Uterus (tissue), 3 donors: ENCODE measurements at regions not wholly inside any gene's neighbourhood (a gene's known extent, or its start where the extent isn't known, plus 50 kb on each side); places are given as distances from the start of the nearest gene placed in this dataset.

Source experiments
- DNase-seq, 2 donors: peaks; one replicate each; pipeline ENCODE4 v3.0.0-alpha.2; 2019 to 2020
- H3K27ac ChIP-seq, 2 donors: fragments of 200-600 bp; sonication (generic); 1 replicate in 1 of 2; 2 replicates in 1 of 2; pipeline ENCODE4 v1.5.1; 2016 to 2018
- H3K27me3 ChIP-seq, 2 donors: fragments of 200-600 bp; sonication (generic); one replicate each; pipeline ENCODE4 v1.5.1; 2018 to 2019; ENCODE audit warnings: control low read depth in 1 of 2
- H3K36me3 ChIP-seq, 2 donors: fragments of 200-600 bp; sonication (generic); one replicate each; pipeline ENCODE4 v1.5.1; 2019; ENCODE audit warnings: control low read depth in 1 of 2
- H3K4me1 ChIP-seq, 2 donors: fragments of 200-600 bp; sonication (generic); one replicate each; pipeline ENCODE4 v1.5.1; 2018 to 2019; ENCODE audit warnings: control low read depth in 1 of 2
- H3K4me3 ChIP-seq, 2 donors: fragments of 200-600 bp; sonication (generic); 1 replicate in 1 of 2; 2 replicates in 1 of 2; pipeline ENCODE4 v1.5.1; 2018 to 2019; ENCODE audit warnings: mild to moderate bottlenecking in 1 of 2
- H3K9me3 ChIP-seq, 2 donors: fragments of 200-600 bp; sonication (generic); one replicate each; pipeline ENCODE4 v1.5.1; 2019; ENCODE audit warnings: control low read depth in 1 of 2
- POLR2A ChIP-seq, 2 donors: fragments of 450-650 bp; IDR thresholded peaks; one replicate each; pipeline ENCODE4 v1.6.1; 2016; ENCODE audit warnings: antibody characterized with exemption in 2 of 2, mild to moderate bottlenecking in 1 of 2, moderate library complexity in 1 of 2
- intact Hi-C: fragments of 100-400 bp; cut with DNase I; formaldehyde crosslinking; loops from one replicate; pipeline ENCODE4 v1.15.1; 2023; ENCODE audit warnings: low total_unique reads
- TF ChIP-seq, protein P1 (sequence below), 4 experiments: fragments of 200-600 bp in 2 of 4; fragments of 450-650 bp in 2 of 4; sonication (generic) in 2 of 4; IDR thresholded peaks; one replicate each; pipeline ENCODE4 v1.5.1; 2016 to 2019; ENCODE audit warnings: antibody characterized with exemption in 4 of 4, mild to moderate bottlenecking in 2 of 4, moderate library complexity in 1 of 4
- donor health status: DM: yes; HTN: yes; CAD: no.

DNA sequence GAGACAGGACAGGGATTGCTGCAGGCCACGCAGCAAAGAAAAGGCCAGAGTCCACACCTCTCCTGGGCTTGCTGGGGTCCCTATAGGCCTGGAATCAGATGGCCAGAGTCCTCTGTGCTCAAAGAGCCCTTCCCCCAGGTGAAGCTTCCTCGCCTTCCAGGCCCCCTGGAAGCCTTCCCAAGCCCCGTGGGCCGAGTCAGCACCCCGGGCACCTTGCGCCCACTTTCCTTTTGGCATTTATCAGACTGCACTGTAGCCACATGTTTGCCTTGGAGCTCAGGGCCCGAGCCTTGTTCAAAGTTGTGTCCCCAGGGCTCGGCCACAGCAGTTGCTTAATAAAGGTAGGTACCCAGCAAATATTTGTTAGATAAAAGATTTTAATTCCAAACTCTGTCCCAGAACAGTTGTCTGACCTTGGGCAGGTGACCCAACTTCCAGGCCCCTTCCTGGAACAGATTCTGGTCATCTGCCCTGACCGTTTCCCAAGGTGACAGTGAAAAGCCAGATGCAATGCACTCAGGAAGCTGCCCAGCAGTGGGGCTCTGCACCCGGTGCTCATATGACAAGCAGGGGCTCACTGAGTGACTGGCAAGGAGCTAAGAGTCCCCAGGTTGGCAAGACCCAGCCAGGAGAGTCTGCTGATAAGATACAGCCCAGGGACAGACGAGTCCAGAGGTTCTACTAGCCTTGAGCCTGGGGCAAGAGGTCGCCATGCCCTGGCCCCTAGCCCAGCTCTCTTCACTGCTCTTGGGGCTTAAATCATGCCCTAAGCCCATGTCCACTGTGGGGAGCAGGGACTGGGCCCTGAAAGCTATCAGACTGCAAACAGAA lies 81.2 kb downstream of the PITPNM2 start:
- H3K27ac ChIP-seq, result peak overlapping the region in 1 of 2 donors; percentile 44
- H3K9me3 ChIP-seq, result no peaks in the 10 kb centered on the region
- H3K4me3 ChIP-seq, result no peak overlapping the region
- no peaks in the 10 kb centered on the region for H3K27me3 ChIP-seq
- intact Hi-C loops, result no loop called here
- TF ChIP-seq, protein P1, sequence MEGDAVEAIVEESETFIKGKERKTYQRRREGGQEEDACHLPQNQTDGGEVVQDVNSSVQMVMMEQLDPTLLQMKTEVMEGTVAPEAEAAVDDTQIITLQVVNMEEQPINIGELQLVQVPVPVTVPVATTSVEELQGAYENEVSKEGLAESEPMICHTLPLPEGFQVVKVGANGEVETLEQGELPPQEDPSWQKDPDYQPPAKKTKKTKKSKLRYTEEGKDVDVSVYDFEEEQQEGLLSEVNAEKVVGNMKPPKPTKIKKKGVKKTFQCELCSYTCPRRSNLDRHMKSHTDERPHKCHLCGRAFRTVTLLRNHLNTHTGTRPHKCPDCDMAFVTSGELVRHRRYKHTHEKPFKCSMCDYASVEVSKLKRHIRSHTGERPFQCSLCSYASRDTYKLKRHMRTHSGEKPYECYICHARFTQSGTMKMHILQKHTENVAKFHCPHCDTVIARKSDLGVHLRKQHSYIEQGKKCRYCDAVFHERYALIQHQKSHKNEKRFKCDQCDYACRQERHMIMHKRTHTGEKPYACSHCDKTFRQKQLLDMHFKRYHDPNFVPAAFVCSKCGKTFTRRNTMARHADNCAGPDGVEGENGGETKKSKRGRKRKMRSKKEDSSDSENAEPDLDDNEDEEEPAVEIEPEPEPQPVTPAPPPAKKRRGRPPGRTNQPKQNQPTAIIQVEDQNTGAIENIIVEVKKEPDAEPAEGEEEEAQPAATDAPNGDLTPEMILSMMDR (IDR thresholded peaks at IDR 0.05), result no peak
- TF ChIP-seq POLR2A (IDR thresholded peaks at IDR 0.05), result no peak
- H3K4me1 ChIP-seq, result peaks cover 0 to 16% of the 10 kb centered on the region in 2 donors
- no peak for DNase-seq
- no peaks in the 10 kb centered on the region for H3K36me3 ChIP-seq

DNA sequence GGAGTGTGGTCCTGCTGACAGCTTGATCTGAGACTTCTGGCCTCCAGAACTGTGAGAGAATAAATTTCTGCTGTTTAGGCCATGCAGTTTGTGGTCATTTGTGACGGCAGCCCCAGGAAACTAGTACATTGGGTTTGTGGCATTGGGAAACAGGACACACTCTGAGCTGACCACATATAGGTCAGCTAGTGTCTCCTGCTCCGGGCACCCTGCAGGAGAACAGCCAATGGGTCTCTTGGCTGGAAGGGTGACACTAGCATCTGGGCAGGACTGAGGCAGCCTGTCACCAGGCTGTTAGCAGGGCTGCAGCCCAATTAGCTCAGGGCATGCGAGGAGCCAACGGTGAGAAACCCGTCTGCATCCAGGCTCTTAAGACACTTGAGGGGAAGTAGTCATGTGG lies 83.2 kb downstream of the PITPNM2 start:
- Histone ChIP-seq H3K36me3 (no peaks in the 10 kb centered on the region), H3K9me3 (no peaks in the 10 kb centered on the region), H3K27ac (no peak overlapping the region), H3K4me3 (no peak overlapping the region), H3K27me3 (no peaks in the 10 kb centered on the region), H3K4me1 (peaks cover 16 to 29% of the 10 kb centered on the region in 2 donors)
- TF ChIP-seq POLR2A (IDR thresholded peaks at IDR 0.05), result no peak
- TF ChIP-seq, protein P1 (IDR thresholded peaks at IDR 0.05), result no peak
- no peak for DNase-seq
- intact Hi-C loops, result no loop called here

DNA sequence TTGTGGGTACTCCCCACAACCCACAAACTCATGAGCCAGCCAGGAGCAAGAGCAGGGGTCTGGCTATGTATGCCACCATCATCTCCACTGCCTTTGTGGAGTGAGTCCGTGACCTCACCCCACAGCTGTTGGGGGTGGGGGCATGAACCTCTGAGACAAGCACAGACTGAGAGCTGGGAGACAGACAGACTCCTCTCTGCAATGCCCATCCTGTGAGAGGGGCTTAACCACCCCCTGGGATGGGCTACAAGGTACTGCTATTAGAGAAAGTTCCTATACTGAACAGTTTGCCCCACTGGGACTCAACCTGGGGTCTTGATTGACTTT lies 84.5 kb downstream of the PITPNM2 start:
- DNase-seq, result no peak
- Histone ChIP-seq H3K27me3 (no peaks in the 10 kb centered on the region), H3K36me3 (no peaks in the 10 kb centered on the region), H3K27ac (no peak overlapping the region), H3K4me1 (peaks cover 21 to 32% of the 10 kb centered on the region in 2 donors), H3K9me3 (no peaks in the 10 kb centered on the region), H3K4me3 (no peak overlapping the region)
- no peak for TF ChIP-seq POLR2A (IDR thresholded peaks at IDR 0.05)
- TF ChIP-seq, protein P1 (IDR thresholded peaks at IDR 0.05), result no peak
- intact Hi-C loops, result no loop called here

- Histone ChIP-seq H3K27me3 (no peaks in the 10 kb centered on the region), H3K4me3 (no peak overlapping the region), H3K4me1 (peaks cover 21 to 32% of the 10 kb centered on the region in 2 donors), H3K27ac (peak overlapping the region; percentile 59 to 60), H3K9me3 (no peaks in the 10 kb centered on the region), H3K36me3 (no peaks in the 10 kb centered on the region)
- intact Hi-C loops, result no loop called here
- TF ChIP-seq POLR2A (IDR thresholded peaks at IDR 0.05), result no peak
- TF ChIP-seq, protein P1 (IDR thresholded peaks at IDR 0.05), result no peak
- DNase-seq, result no peak
Measured at GRCh38 chr12:123065676-123066383, 85.1 kb downstream of the PITPNM2 start.
